ENCODE measurements at regions not wholly inside any gene's neighbourhood (a gene's known extent, or its start where the extent isn't known, plus 50 kb on each side); places are given as distances from the start of the nearest gene placed in this dataset.

DNA sequence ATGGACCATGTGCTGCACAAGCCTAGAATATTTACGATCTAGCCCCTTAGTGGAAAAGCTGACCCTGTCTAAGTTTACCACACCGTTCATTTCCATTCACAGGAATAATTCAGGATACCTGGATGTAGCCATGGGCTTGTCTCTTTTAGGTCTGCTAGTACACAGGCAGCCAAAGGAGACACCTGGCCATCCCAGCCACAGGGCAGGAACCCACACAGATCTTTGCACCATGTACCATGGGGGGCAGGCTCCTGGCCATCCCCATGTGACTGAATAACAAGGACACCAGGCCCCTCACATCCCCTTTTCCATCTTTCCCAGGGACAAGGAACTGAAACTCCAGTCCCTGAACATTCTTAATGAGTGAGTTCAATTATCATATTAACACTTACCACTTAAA is 467.3 kb upstream of the MYT1L start:
- Histone ChIP-seq H3K14ac (ENCODE audit: insufficient read length) (no peak overlapping the region), H3K79me2 (ENCODE audit: control insufficient read depth in 1 of 2, insufficient read depth in 2 of 2, low read length in 2 of 2) (no peaks in the 10 kb centered on the region), H4K20me1 (replicated peaks in 1 of 2; ENCODE audit: control insufficient read depth in 1 of 2, insufficient read depth in 2 of 2, low read length in 2 of 2) (no peaks in the 10 kb centered on the region), H3K4me2 (ENCODE audit: insufficient read depth in 1 of 2, low read depth in 2 of 2, low read length in 2 of 2) (no peak overlapping the region), H3K36me3 (ENCODE audit: control insufficient read depth in 2 of 4, insufficient read depth in 4 of 4, low read length in 3 of 4) (no peaks in the 10 kb centered on the region), H2BK20ac (ENCODE audit: low read length) (no peak overlapping the region), H2AFZ (ENCODE audit: low read length) (no peak overlapping the region), H4K8ac (ENCODE audit: extremely low read depth, insufficient read depth, low read length) (no peak overlapping the region), H3K4me1 (replicated peaks in 1 of 4; ENCODE audit: control insufficient read depth in 3 of 4, insufficient read depth in 4 of 4, low read length in 3 of 4) (no peaks in the 10 kb centered on the region), H3K18ac (ENCODE audit: extremely low read depth, low read length) (no peak overlapping the region), H3K9ac (replicated peaks in 1 of 4; ENCODE audit: extremely low read depth in 1 of 4, low read depth in 3 of 4, low read length in 3 of 4) (no peak overlapping the region), H4K5ac (ENCODE audit: insufficient read length, low read depth, low read length) (no peak overlapping the region), H2AK5ac (ENCODE audit: low read depth, low read length) (no peak overlapping the region), H2BK12ac (ENCODE audit: low read depth, low read length) (no peak overlapping the region), H3K9me3 (ENCODE audit: insufficient read depth in 2 of 2, low read depth in 1 of 2, low read length in 1 of 2) (peaks cover 0 to 5% of the 10 kb centered on the region in 2 experiments; a peak in 2 of 4 replicates), H4K91ac (replicated peaks; ENCODE audit: insufficient read length, low read length) (no peak overlapping the region), H3K56ac (replicated peaks; ENCODE audit: insufficient read length, low read depth, low read length) (no peak overlapping the region), H3K4me3 (ENCODE audit: extremely low read depth in 1 of 4, insufficient read depth in 2 of 4, low read depth in 3 of 4, low read length in 4 of 4) (no peak overlapping the region), H2BK5ac (ENCODE audit: low read depth, low read length) (no peak overlapping the region), H3K23me2 (ENCODE audit: low read depth, low read length) (no peaks in the 10 kb centered on the region; the same call in 1 of the 2 replicates), H2BK120ac (replicated peaks; ENCODE audit: low read depth, low read length) (no peak overlapping the region), H3K23ac (ENCODE audit: insufficient read length) (no peak overlapping the region), H2BK15ac (ENCODE audit: low read length) (no peak overlapping the region), H3K27me3 (replicated peaks in 1 of 4; ENCODE audit: control insufficient read depth in 3 of 4, extremely low read depth in 1 of 4, insufficient read depth in 3 of 4, low read length in 3 of 4) (no peaks in the 10 kb centered on the region), H3K4ac (replicated peaks; ENCODE audit: insufficient read length, low read depth, low read length) (no peak overlapping the region), H3K27ac (ENCODE audit: low read depth, low read length) (no peak overlapping the region), H3K79me1 (ENCODE audit: low read depth, low read length) (no peaks in the 10 kb centered on the region)
- FAIRE-seq = no peak
- ChIA-PET CTCF (ENCODE audit: partially characterized antibody) (no interaction called here), POLR2A (ENCODE audit: partially characterized antibody) (no interaction called here)
- TF ChIP-seq, protein P1, sequence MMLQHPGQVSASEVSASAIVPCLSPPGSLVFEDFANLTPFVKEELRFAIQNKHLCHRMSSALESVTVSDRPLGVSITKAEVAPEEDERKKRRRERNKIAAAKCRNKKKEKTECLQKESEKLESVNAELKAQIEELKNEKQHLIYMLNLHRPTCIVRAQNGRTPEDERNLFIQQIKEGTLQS (IDR thresholded peaks at IDR 0.05; ENCODE audit: insufficient read depth, low read depth, low read length) = no peak
- no peak for TF ChIP-seq FOSL1 (IDR thresholded peaks at IDR 0.05; ENCODE audit: insufficient read depth, low read depth, low read length)
- no peak for TF ChIP-seq CREB1 (IDR thresholded peaks at IDR 0.05)
- TF ChIP-seq RNF2 (IDR thresholded peaks at IDR 0.05; ENCODE audit: borderline replicate concordance, low read depth, low read length, missing control alignments, poor library complexity, severe bottlenecking) = no peak
- no peak for TF ChIP-seq SAP30 (IDR thresholded peaks at IDR 0.05; ENCODE audit: insufficient read depth, insufficient replicate concordance, low read length)
- TF ChIP-seq BACH1 (IDR thresholded peaks at IDR 0.05; ENCODE audit: low read length) = no peak
- TF ChIP-seq RFX5 (IDR thresholded peaks at IDR 0.05; ENCODE audit: borderline replicate concordance, low read depth, low read length) = no peak
- TF ChIP-seq POLR2A (IDR thresholded peaks at IDR 0.05; ENCODE audit: control extremely low read depth in 1 of 2, low read depth in 2 of 2, low read length in 2 of 2) = no peak
- TF ChIP-seq KDM5A (IDR thresholded peaks at IDR 0.05; ENCODE audit: low read length) = no peak
- no peak for TF ChIP-seq EZH2 (IDR thresholded peaks at IDR 0.05; ENCODE audit: low read depth, low read length, severe bottlenecking)
- no peak for TF ChIP-seq TAF1 (IDR thresholded peaks at IDR 0.05; ENCODE audit: low read depth, low read length)
- no peak for TF ChIP-seq KDM4A (IDR thresholded peaks at IDR 0.05; ENCODE audit: low read depth, low read length, severe bottlenecking)
- TF ChIP-seq HDAC2 (IDR thresholded peaks at IDR 0.05; ENCODE audit: borderline replicate concordance in 1 of 2, low read depth in 2 of 2, low read length in 2 of 2) = no peak
- TF ChIP-seq SUZ12 (IDR thresholded peaks at IDR 0.05; ENCODE audit: low read length) = no peak
- 92% methylated on average over 2 of the region's 2 CpGs; no CpG with 5 or more reads in 1 of the 2 experiments for WGBS, 2 experiments (ENCODE audit: extremely low coverage in 1 of 2, insufficient coverage in 1 of 2, insufficient read length in 1 of 2, insufficient replicate concordance in 2 of 2, low coverage in 1 of 2, low lambda C conversion rate in 2 of 2, missing lambda C conversion rate in 1 of 2)
- no peak for DNase-seq (ENCODE audit: low read depth in 1 of 2, low spot score in 2 of 2)

Measured in H1 (cell line).